ENCODE measurements at regions not wholly inside any gene's neighbourhood (a gene's known extent, or its start where the extent isn't known, plus 50 kb on each side); places are given as distances from the start of the nearest gene placed in this dataset.

- TF ChIP-seq CTCF (IDR thresholded peaks at IDR 0.05), result no peak
Measured at GRCh38 chr15:70432924-70433495, 330.3 kb downstream of the UACA start.

GRCh38 chr15:70431854-70432253 lies 331.5 kb downstream of the UACA start:
- TF ChIP-seq CTCF (IDR thresholded peaks at IDR 0.05), result no peak

GRCh38 chr15:70430069-70430468 lies 332.4 kb upstream of the TLE3 start:
- no peak for TF ChIP-seq CTCF (IDR thresholded peaks at IDR 0.05)

- TF ChIP-seq CTCF (IDR thresholded peaks at IDR 0.05), result no peak
Measured at GRCh38 chr15:70429056-70429722, 331.5 kb upstream of the TLE3 start.

- no peak for TF ChIP-seq CTCF (IDR thresholded peaks at IDR 0.05)
Measured at GRCh38 chr15:70428211-70428822, 330.6 kb upstream of the TLE3 start.

GRCh38 chr15:70427167-70428120 lies 329.7 kb upstream of the TLE3 start:
- no peak for TF ChIP-seq CTCF (IDR thresholded peaks at IDR 0.05)

- no peak for TF ChIP-seq CTCF (IDR thresholded peaks at IDR 0.05)
Measured at GRCh38 chr15:70426096-70426821, 328.5 kb upstream of the TLE3 start.

Data from LNCAP (cell line).